Right ventricle myocardium superior (tissue), 1 donor: ENCODE measurements at regions not wholly inside any gene's neighbourhood (a gene's known extent, or its start where the extent isn't known, plus 50 kb on each side); places are given as distances from the start of the nearest gene placed in this dataset.
"Not testable (repeated sequence)": the region's sequence is repeated elsewhere in the genome, so short reads cannot be mapped to it uniquely, and the experiment has no call there.

Experiments used
- ATAC-seq: fragments of 200-7000 bp; cut with Tn5 transposase; one replicate; pipeline ENCODE4 v1.9.1; 2020; ENCODE audit warnings: mild to moderate bottlenecking; ENCODE audit not compliant: poor library complexity
- DNase-seq: peaks from one replicate; pipeline ENCODE4 v3.0.0-alpha.2; 2020
- intact Hi-C: fragments of 100-400 bp; cut with DNase I; formaldehyde crosslinking; loops from one replicate; pipeline ENCODE4 v1.11.2; 2022
- donor health status: DM: no; HTN: yes; CAD: no; lungs with severe emphysema.

DNA sequence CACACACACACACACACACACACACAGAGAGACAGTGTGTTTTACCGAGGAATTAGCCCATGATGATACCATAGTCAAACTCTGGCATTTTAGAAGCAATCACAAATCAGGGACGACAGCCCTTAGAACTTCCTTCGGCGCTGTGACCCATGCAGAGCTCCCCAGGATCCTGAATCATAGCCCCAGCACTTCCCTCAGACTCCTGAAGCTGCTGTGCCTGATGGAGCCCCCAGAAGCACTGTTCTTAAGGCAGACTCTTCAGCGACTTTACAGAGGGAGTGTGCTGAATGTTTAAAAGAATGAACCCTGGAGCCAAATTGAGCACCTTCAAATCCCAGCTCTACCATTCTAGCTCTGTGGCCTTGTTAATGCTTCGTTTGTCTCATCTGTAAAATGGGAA, 89.3 kb upstream of the LIPC start:
- DNase-seq (no peak), ATAC-seq (no peak)

DNA sequence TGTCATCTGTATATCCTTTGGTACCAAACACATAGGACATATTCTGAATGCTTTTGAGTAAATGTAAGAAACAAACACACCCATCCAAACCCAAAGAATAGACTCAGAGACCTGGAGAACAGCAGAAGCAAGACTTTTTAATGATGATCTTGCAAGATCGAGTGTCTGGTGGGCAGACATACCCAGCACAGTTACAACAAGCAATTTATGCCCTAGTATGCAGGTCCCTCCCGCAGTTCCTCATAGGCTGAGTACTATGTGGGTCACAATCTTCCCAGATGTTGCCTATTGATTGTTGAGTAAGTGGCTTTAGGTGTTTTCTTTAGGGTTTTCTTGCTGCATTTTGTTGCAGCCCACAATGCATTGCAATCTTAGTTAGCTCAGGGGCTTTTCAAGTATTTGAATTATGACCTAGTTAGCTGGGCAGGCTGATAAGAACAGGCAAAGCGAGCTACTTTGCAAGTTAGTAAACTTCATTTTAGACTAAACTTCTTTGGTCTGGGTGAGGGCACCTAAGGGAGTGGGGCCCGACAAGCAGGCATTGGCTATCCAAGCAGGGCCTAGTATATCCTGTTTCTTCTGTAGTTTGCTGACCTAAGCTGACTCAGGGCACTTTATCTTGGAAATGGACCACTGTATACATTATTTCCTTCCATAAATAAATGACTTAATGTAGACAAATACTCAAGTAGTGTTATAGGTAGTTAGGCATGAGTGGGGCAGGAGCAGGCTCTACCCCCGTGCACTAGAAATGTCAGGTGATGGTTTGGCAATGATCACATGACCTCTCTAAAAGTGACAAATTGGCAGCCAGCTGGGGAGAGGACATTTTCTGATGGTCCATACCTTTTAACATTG, 87.3 kb upstream of the LIPC start:
- DNase-seq, result no peak
- intact Hi-C loops, result no loop called here
- ATAC-seq, result no peak

More for the DNA sequence above, 89.3 kb upstream of the LIPC start:
- intact Hi-C loops, result no loop called here

DNA sequence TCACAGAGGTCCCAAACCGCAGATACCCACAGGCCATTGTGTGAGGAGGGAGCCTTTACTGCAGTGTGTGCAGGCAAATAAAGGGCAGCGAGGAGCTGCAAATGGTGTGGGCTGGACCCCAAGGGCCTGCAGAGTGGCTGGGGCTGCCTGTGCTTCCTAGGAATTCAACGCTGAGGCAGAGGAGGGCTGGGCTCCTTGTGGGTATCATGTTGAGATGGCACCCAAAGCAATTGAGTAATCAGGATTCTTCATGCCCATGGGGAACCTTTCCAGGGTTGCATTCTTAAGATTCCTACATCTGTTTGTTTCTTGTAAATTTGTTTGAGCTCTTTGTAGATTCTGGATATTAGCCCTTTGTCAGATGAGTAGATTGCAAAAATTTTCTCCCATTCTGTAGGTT, 85.4 kb upstream of the LIPC start:
- intact Hi-C loops, result no loop called here
- no peak for ATAC-seq
- no peak for DNase-seq

DNA sequence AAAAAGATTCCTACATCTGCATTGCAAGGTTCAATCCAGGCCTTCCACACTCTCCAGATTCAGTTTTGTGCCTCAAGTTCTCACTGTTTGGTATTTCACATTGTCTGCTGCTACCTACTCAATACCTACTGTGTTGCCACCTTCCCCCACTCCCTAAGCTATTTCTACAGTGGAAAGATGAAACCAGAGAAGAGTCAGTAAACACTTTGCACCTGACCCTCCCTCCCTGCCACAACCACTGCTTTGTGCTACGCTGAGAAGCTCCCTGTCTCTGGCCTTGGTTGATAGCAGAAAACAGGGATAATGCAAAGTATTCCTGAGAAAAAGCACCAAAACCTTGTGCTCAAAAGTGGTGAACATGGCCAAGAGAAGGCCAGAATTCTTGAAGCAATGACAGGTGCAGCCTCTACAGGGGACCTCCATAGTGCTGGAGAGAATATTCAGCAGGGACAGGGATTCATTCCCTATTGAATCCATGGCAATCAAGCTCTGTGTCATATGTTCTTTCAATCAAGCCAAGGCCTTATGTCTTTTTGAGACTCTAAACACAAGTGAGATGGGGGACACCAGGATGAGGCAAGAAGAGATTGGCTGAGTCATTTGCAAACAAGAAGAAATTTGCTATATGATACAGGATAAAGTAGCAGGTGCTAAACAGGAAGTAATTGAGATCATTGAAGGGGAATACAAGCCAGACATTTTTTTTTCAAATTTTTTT, 83.5 kb upstream of the LIPC start:
- ATAC-seq, result no peak
- intact Hi-C loops, result no loop called here
- no peak for DNase-seq

DNA sequence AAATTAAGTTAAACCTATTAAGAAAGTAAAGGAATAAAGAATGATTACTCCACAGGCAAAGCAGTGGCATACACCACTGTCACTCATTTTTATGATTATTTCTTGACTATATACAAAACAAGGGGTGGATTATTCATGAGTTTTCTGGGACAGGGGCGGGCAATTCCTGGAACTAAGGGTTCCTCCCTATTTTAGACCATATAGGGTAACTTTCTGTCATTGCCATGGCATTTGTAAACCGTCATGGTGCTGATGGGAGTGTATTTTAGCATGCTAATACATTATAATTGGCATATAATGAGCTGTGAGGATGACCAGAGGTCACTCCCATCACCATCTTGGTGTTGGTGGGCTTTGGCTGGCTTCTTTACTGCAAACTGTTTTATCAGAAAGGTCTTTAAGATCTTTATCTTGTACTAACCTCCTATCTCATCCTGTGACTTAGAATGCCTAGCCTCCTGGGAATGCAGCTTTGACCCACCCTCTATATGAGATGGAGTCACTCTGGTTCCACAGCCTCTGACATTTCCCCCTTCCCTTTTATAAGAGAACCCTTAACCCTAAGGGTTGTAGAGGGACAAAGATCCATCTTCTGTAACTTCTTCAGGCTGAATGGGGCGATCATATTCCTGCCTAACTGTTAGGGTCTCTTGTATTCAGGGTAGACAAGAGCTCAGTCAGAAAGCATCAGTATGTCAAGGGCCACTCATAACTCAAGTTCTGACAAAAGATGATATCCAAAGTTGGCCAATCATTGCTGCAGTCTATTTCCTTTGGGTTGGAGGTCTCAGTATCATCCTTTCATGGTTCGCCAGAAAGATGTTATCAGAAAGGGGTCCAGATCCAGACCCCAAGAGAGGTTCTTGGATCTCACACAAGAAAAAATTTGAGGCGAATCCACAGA, 79.5 kb upstream of the LIPC start:
- ATAC-seq, result no peak
- no peak for DNase-seq
- intact Hi-C loops, result no loop called here

DNA sequence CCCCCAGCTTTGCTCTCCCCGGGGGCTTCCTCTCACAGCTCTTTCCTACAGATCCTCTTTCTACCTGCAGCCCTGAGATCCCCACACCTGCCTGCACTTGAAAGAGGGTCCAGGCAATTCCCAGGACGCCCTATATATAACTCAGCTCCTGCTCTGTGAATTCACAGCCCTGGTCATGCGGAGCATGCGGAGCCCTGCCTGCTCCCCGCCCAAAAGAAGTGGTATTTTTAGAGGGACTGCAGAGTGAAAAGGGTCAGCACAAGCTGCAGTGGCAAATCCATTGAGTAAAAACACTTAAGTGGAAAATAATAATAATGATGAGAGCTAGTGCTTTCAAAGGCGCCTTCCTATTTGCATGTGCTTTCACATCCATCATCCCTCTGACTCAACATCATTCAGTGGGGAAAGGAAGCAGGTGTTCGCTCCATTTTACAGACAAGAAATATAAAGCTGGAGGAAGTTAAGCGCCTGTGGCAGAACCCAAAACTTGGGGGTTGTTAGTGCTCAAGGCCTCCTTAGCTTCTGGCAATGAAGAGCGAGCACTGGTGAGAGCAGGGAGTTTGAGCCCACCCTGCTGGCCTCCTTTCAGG, 76.3 kb upstream of the LIPC start:
- no peak for DNase-seq
- intact Hi-C loops, result no loop called here
- no peak for ATAC-seq

DNA sequence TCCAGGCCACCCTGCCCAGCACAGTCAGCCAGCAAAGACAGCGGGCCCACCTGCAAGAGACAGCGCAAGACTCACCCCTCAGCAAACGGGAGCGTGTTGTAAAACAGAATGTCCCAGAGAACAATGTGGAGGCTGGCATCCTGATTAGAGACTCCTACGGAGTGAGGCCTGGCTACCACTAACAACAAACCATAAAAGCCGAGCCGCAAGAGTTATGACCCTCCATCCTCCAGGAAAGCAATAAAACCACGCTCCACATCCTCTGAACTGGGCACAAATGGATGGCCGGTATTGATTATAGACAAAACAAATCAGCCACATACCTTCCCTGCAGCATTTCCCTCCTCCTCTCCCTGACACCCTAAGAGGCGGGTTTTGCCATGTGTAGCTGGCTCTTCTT, 75.8 kb upstream of the LIPC start:
- intact Hi-C loops, result no loop called here
- DNase-seq, result no peak
- no peak for ATAC-seq

DNA sequence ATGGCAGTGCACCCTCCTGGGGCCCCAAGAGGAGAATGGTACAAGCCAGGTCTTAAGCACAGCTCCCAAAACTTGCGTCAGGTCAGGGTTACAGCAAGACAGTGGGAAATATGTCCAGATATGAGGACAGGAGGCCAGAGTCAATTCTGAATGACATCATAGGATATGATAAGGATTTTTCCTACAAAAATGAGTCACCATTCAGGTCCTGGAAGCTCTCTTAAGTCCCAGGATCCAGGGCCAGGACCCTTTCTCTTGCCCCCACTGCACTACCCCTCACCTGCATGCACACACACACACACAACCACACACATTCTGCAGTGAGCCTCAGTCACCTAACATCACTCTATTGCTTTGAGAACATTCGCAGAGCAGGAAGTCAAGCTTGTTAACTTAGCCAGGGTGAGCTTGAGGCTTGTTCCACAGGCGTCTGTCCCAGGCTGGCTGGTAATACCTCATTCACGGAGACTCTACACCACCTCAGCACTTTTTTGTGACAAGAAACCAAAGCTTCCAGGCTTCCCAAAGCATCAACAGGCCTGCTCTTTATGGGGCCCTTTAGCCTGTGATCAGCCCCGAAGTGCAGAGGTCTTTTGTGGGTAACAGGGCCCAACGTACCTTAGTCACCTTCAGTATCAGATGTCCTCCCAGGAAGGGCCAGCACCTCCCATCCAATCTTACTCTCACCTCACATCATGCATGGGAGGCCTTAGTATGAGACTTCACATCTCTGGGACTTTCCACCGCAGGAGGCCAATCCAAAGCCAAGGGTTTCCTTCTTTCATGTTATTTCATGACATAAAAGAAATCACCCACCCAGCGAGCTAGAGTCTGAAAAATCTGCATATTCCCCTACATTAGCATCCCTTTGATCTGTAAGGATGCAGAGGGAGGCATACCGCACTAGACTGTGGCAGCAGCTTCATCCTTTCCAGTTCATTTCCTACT, 74.0 kb upstream of the LIPC start:
- DNase-seq, result no peak
- intact Hi-C loops, result no loop called here
- no peak for ATAC-seq

DNA sequence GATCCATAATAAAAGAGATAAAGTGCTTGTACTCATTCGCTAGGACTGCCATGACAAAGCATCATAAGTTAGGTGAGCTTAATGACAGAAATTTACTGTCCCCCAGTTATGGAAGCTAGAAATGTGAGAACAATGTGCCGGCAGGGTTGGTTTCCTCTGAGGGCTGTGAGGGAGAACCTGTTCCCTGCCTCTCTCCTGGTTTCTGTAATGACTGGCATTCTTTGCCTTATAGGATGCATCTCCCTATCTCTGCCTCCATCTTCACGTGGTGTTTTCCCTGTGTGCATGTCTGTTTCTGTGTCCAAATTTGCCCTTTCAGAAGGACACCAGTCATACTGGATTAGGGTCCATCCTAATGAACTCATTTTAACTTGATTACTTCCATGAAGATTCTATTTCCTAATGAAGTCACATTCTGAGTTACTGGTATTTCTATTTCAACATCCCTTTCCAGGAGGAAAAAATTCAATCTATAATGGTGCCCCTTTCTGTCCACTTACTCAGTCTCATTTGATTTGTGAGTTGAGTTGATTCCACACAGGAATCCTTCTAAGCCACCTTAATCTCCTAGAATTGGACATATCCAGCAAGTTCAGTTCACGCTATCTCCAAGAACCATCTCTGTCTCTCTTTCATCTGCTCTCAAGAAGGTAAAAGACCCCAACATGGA, 71.2 kb upstream of the LIPC start:
- intact Hi-C loops, result no loop called here
- ATAC-seq, result no peak

DNA sequence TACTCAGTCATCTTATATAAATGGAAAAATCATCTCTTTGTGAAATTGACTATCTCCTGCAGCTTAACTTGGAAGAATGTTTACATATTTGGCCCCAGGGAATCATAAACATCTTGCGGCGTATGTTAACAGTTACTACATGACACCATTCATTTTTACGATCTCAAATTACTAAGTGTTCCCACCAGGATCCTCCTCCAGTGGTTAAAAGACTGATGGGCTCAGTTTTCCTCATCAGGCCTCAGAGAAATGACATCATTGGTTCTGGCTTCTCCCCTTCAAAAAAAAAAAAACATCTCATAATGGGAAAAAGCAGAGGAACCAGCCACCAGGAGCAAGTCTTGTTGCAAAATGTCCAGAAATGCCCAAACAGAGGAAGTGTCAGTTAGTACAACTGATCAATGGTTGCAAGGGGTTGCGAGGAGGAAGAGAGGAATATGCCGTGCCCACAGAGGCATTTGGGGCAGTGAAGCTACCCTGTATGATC, 70.5 kb upstream of the LIPC start:
- intact Hi-C loops, result no loop called here
- ATAC-seq (peak; percentile 75), DNase-seq (no peak)

More for the DNA sequence above, 71.2 kb upstream of the LIPC start:
- no peak for DNase-seq

DNA sequence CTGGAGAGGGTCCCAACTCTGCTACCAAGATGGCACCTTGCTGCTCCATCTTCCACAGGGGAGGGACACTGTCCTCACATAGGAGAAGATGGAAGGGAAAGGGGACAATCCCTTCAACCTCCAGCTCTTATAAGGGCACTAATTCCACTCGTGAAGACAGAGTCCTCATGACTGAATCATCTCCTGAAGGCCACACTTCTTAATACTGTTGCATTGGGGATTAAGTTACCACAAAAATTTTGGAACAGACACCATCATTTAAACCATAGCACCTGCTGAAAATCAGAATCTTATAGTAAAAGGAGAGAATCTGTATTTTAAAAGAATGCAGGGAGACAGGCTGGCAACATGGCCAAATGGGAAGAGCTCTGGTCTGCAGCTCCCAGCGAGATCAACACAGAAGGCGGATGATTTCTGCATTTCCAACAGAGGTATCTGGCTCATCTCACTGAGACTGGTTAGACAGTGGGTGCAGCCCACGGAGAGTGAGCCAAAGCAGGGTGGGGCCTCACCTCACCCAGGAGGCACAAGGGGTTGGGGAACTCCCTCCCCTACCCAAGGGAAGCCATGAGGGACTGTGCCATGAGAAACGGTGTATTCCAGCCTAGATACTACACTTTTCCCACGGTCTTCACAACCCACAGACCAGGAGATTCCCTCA, 69.4 kb upstream of the LIPC start:
- no peak for DNase-seq
- intact Hi-C loops, result no loop called here

DNA sequence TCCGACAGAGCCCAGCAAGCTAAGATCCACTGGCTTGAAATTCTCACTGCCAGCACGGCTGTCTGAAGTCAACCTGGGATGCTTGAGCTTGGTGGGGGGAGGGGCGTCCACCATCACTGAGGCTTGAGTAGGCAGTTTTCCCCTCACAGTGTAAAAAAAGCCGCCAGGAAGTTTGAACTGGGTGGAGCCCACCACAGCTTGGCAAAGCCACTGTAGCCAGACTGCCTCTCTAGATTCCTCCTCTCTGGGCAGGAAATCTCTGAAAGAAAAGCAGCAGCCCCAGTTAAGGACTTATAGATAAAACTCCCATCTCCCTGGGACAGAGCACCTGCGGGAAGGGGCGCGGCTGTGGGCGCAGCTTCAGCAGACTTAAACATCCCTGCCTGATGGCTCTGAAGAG, 68.7 kb upstream of the LIPC start:
- peak; percentile 51 for DNase-seq
- intact Hi-C loops, ATAC-seq: not testable (repeated sequence)

More for the DNA sequence above, 69.4 kb upstream of the LIPC start:
- ATAC-seq, result no peak

DNA sequence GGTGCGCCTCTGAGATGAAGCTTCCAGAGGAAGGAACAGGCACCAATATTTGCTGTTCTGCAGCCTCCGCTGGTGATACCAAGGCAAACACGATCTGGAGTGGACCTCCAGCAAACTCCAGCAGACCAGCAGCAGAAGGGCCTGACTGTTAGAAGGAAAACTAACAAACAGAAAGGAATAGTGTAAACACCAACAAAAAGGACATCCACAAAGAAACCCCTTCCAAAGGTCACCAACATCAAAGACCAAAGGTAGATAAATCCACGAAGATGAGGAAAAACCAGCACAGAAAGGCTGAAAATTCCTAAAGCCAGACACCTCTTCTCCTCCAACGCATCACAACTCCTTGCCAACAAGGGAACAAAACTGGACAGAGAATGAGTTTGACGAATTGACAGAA, 68.1 kb upstream of the LIPC start:
- ATAC-seq, intact Hi-C loops, DNase-seq: not testable (repeated sequence)

DNA sequence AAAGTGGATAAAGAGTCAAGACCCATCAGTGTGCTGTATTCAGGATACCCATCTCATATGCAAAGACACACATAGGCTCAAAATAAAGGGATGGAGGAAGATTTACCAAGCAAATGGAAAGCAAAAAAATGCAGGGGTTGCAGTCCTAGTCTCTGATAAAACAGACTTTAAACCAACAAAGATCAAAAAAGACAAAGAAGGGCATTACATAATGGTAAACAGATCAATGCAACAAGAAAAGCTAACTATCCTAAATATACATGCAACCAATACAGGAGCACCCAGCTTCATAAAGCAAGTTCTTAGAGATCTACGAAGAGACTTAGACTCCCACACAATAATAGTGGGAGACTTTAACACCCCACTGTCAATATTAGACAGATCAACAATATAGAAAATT, 66.7 kb upstream of the LIPC start:
- intact Hi-C loops, ATAC-seq, DNase-seq: not testable (repeated sequence)

DNA sequence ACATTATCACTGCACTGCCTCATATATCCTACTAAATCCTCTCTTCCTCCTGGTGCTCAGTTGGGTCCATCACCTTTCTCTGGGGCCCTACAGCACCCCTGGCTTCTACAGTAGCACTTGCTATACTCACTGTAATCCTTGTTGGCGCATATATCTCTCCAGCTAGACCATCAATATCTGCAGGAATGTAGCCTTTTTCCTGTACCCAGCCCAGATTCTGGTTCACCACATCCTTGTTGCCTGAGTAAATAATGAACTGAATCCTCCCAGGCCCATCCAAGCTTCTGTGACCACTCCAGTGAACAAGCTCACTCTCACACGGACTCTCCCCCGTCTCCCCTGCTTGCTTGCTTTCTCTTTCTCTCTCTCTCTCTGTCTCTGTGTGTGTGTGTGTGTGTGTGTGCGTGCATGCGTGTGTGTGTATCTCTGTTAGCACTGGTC, 62.5 kb upstream of the LIPC start:
- DNase-seq (no peak), ATAC-seq (no peak)
- intact Hi-C loops, result no loop called here

DNA sequence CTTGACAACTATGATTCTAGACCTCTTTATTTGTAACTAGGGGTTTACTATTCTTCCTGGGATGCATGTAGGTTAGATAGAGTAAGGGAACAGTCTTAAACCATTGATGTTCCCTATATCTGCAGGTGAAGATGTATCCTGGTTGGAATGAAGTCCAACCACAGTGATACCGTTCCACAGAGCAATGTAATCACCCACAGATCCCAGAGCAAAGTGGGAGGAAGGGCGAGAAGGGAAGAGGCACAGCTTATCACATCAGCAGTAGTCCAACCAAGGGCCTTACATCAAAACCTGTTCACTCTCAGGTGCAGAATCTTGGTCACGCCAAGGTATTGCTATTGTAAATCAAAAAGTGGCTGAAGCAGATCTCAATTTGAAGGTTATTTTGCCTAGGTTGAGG, 61.8 kb upstream of the LIPC start:
- no peak for DNase-seq
- intact Hi-C loops, result no loop called here
- ATAC-seq, result no peak

DNA sequence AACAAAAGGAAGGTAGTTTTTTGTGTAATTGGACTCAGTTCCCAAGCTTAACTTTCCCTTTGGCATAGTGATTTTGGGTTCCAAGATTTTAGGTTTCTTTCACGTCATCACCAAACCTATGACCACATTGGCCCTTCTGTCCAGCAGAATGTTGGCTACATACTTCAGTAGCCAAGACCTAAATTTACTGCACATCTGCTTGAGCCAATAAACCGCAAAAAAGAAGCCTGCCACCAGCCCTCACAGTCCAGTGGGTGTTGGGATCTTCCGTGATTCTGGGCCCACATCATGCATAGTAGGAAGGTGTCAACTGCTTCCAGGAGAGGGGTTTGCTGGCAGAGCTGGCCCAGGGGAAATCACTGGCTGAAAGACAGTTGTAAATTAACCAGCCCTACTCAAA, 57.6 kb upstream of the LIPC start:
- no peak for DNase-seq
- ATAC-seq, result no peak
- intact Hi-C loops, result no loop called here
